Upper lobe of right lung (tissue), 1 donor: ENCODE measurements at regions not wholly inside any gene's neighbourhood (a gene's known extent, or its start where the extent isn't known, plus 50 kb on each side); places are given as distances from the start of the nearest gene placed in this dataset.
A peak's percentile ranks its signal among the peaks of the same experiment; 100 is the strongest.

Experiments used
- ATAC-seq: fragments of 200-7000 bp; cut with Tn5 transposase; one replicate; pipeline ENCODE4 v1.9.1; 2020; ENCODE audit warnings: mild to moderate bottlenecking, moderate library complexity
- DNase-seq: peaks from one replicate; pipeline ENCODE4 v3.0.0-alpha.2; 2020
- H3K27ac ChIP-seq: fragments of 200-600 bp; one replicate; pipeline ENCODE4 v1.8.0; 2022
- H3K27me3 ChIP-seq: fragments of 200-600 bp; one replicate; pipeline ENCODE4 v1.8.0; 2022; ENCODE audit warnings: mild to moderate bottlenecking
- H3K36me3 ChIP-seq: fragments of 200-600 bp; one replicate; pipeline ENCODE4 v1.8.0; 2022
- H3K4me1 ChIP-seq: fragments of 200-600 bp; one replicate; pipeline ENCODE4 v1.8.0; 2022
- H3K4me3 ChIP-seq: fragments of 200-600 bp; one replicate; pipeline ENCODE4 v1.8.0; 2022; ENCODE audit warnings: mild to moderate bottlenecking
- H3K9me3 ChIP-seq: fragments of 200-600 bp; one replicate; pipeline ENCODE4 v1.8.0; 2022
- intact Hi-C: fragments of 100-400 bp; cut with DNase I; formaldehyde crosslinking; loops from one replicate; pipeline ENCODE4 v1.11.0; 2022
- TF ChIP-seq, protein P1 (sequence below): fragments of 200-600 bp; IDR thresholded peaks from one replicate; pipeline ENCODE4 v1.8.0; 2022; ENCODE audit warnings: antibody characterized with exemption
- donor health status: DM: no; HTN: yes; CAD: no; lungs with severe emphysema.

DNA sequence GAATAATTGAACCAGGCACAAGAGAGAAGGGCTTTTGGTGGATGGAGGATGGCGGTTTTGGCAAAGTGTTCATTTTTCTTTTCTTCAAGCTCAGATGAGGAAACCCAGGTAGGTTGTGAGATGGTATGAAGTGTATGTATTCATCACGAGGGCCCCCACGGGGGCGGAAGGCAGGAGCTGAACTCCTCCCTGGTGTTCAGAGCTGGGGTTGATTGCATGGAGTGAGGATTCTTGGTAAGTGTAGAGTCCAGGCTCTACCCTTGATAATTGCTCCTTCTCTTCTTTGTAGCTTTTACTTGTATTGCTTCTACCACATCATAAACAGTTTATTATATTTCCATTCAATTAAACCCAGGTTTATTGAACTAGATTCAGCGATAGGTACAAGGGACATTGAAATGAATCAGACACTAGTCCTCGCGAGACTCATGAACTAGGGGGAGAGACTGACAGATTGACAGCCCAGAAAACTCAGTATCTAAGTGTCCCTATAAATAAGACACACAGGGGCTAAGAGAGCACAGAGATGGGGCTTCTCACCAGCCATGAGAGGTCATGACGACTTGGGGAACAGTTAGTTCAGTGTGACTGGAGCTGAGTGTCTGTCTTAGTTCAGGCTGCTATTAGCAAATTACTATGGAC lies 116.7 kb upstream of the KLF4 start:
- TF ChIP-seq, protein P1, sequence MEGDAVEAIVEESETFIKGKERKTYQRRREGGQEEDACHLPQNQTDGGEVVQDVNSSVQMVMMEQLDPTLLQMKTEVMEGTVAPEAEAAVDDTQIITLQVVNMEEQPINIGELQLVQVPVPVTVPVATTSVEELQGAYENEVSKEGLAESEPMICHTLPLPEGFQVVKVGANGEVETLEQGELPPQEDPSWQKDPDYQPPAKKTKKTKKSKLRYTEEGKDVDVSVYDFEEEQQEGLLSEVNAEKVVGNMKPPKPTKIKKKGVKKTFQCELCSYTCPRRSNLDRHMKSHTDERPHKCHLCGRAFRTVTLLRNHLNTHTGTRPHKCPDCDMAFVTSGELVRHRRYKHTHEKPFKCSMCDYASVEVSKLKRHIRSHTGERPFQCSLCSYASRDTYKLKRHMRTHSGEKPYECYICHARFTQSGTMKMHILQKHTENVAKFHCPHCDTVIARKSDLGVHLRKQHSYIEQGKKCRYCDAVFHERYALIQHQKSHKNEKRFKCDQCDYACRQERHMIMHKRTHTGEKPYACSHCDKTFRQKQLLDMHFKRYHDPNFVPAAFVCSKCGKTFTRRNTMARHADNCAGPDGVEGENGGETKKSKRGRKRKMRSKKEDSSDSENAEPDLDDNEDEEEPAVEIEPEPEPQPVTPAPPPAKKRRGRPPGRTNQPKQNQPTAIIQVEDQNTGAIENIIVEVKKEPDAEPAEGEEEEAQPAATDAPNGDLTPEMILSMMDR, result no peak
- H3K4me3 ChIP-seq, result no peak overlapping the region
- H3K9me3 ChIP-seq, result no peaks in the 10 kb centered on the region
- H3K36me3 ChIP-seq, result no peaks in the 10 kb centered on the region
- ATAC-seq (no peak), DNase-seq (no peak)
- H3K27me3 ChIP-seq, result no peaks in the 10 kb centered on the region
- H3K4me1 ChIP-seq, result no peaks in the 10 kb centered on the region
- intact Hi-C loops, result no loop called here
- no peak overlapping the region for H3K27ac ChIP-seq

DNA sequence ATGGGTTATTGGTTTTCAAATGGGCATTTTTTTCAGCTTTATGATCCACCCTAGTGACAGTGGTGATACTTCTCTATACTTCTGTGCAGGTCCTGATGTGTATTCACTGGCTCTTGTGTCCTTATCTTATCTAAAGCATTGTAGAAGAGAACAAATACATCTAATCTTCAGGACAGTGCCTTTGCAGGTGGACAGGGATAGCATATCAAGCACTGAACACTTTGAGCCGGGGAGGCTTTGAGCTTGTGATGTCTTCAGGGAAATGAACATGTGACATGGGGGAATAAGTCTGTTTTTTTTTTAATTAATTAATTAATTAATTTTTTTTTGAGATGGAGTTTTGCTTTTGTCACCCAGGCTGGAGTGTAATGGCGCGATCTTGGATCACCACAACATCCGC lies 115.5 kb upstream of the KLF4 start:
- TF ChIP-seq, protein P1, result no peak
- no peaks in the 10 kb centered on the region for H3K4me1 ChIP-seq
- no peak overlapping the region for H3K27ac ChIP-seq
- no peak for DNase-seq
- H3K9me3 ChIP-seq, result no peaks in the 10 kb centered on the region
- intact Hi-C loops, result no loop called here
- no peak overlapping the region for H3K4me3 ChIP-seq
- no peaks in the 10 kb centered on the region for H3K27me3 ChIP-seq
- H3K36me3 ChIP-seq, result no peaks in the 10 kb centered on the region
- ATAC-seq, result no peak

DNA sequence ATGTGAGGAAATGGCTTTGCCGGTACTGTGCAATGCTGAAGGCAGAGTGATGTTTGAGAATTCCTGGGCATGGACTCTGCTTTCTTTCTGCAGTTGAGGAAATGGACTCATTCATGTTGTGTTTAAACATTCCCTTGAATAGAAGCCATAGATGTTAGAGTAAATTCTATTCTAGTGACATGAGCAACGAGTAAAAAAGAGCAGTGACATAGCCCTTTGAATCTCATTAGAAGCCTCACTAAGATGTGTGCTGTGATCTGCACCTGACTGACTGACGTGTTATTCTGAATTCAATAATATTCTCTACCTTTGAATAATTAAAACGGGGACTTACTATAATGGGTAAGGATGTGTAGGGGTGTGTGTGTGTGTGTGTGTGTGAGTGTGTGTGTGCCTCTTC lies 113.7 kb upstream of the KLF4 start:
- no peaks in the 10 kb centered on the region for H3K36me3 ChIP-seq
- no peak for DNase-seq
- H3K27ac ChIP-seq, result peak overlapping the region; percentile 25
- H3K4me1 ChIP-seq, result no peaks in the 10 kb centered on the region
- no peaks in the 10 kb centered on the region for H3K9me3 ChIP-seq
- H3K27me3 ChIP-seq, result no peaks in the 10 kb centered on the region
- no peak overlapping the region for H3K4me3 ChIP-seq
- ATAC-seq, result no peak
- TF ChIP-seq, protein P1, result no peak
- intact Hi-C loops, result no loop called here

DNA sequence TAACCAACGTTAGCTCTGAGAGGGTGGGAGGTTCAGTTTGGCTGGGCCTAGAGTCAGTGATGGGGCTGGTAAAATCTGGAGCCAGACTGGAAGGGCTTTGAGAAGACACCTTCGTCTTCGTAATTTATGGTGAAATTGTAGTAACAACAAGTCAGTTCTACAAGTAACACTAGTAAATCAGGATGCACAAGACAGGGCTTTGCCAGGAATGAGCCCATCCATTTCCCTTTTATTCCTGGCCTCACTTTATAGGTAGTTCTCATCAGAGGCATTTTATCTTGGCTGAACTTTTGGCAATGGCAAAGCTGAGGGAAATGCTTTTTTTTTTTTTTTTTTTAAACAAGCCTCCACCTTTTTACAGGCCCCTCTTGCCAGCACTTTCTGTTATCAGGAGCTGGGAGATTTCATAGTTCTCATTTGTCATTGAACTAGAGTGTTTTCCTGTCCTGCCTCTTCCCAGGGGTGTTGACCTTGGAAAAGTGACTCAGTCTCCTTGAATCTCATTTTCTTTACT lies 110.5 kb upstream of the KLF4 start:
- H3K4me1 ChIP-seq, result no peaks in the 10 kb centered on the region
- no peaks in the 10 kb centered on the region for H3K36me3 ChIP-seq
- intact Hi-C loops, result no loop called here
- no peak overlapping the region for H3K4me3 ChIP-seq
- H3K9me3 ChIP-seq, result no peaks in the 10 kb centered on the region
- peak; percentile 38 for ATAC-seq
- TF ChIP-seq, protein P1, result no peak
- no peak for DNase-seq
- no peak overlapping the region for H3K27ac ChIP-seq
- no peaks in the 10 kb centered on the region for H3K27me3 ChIP-seq

DNA sequence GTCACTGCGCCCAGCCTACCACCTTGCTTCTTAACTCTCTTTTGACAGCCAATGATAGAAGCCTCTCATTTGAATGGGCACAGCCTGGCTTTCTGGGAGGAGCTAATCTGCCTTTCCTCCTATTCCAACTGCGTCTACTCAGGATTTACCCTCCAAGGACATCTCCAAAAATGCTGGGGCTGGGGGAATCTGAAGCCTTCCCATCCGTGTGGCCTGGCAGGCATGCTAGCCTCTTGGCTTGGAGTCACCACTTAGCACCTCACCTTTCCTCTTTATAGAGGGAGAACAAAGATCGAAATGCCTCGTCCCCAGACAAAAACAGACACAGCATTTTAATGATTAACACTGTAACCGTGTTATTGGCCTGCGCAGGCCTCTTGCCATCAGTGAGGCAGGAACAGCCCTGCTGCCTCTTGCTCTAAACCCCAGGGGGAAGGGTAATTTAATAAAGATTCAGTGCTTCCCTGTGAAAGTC lies 108.2 kb upstream of the KLF4 start:
- Histone ChIP-seq H3K4me1 (no peaks in the 10 kb centered on the region), H3K9me3 (no peaks in the 10 kb centered on the region), H3K36me3 (no peaks in the 10 kb centered on the region), H3K4me3 (no peak overlapping the region), H3K27ac (no peak overlapping the region), H3K27me3 (no peaks in the 10 kb centered on the region)
- intact Hi-C loops, result no loop called here
- DNase-seq (no peak), ATAC-seq (no peak)
- TF ChIP-seq, protein P1, result no peak
